Ishikawa (cell line): ENCODE measurements at regions not wholly inside any gene's neighbourhood (a gene's known extent, or its start where the extent isn't known, plus 50 kb on each side); places are given as distances from the start of the nearest gene placed in this dataset.

Source experiments
- EGR1 ChIP-seq: IDR thresholded peaks from 2 replicates; pipeline ENCODE4 v1.6.1; 2012
- EP300 ChIP-seq: IDR thresholded peaks from 2 replicates; pipeline ENCODE4 v1.6.1; 2012; ENCODE audit warnings: borderline replicate concordance
- MAX ChIP-seq: IDR thresholded peaks from 2 replicates; pipeline ENCODE4 v1.6.1; 2012
- RAD21 ChIP-seq: IDR thresholded peaks from 2 replicates; pipeline ENCODE4 v1.6.1; 2012; ENCODE audit warnings: low read depth
- TCF12 ChIP-seq: IDR thresholded peaks from 2 replicates; pipeline ENCODE4 v1.6.1; 2012; ENCODE audit warnings: low read depth
- YY1 ChIP-seq: IDR thresholded peaks from 2 replicates; pipeline ENCODE4 v1.6.1; 2012; ENCODE audit warnings: low read depth

- no peak for TF ChIP-seq TCF12
- no peak for TF ChIP-seq EP300
- TF ChIP-seq EGR1, result no peak
- no peak for TF ChIP-seq MAX
- no peak for TF ChIP-seq YY1
- TF ChIP-seq RAD21, result no peak
These were observed 157.9 kb upstream of the BACE2 start for GRCh38 chr21:41010101-41010435.
